ENCODE measurements at regions not wholly inside any gene's neighbourhood (a gene's known extent, or its start where the extent isn't known, plus 50 kb on each side); places are given as distances from the start of the nearest gene placed in this dataset.

GRCh38 chr18:7436166-7436565, 130.9 kb upstream of the PTPRM start:
- H2AK5ac ChIP-seq (ENCODE audit: insufficient read length, low read length), result no peak overlapping the region
- no peak overlapping the region for H3K14ac ChIP-seq (ENCODE audit: insufficient read depth, low read length)
- no peak overlapping the region for H2BK5ac ChIP-seq (ENCODE audit: insufficient read length, low read length)
- no peaks in the 10 kb centered on the region for H4K20me1 ChIP-seq (ENCODE audit: control insufficient read depth, insufficient read depth, insufficient read length)
- Mint-ChIP-seq H3K9me3 (no peaks in the 10 kb centered on the region), H3K27ac (no peak overlapping the region), H3K4me1 (no peaks in the 10 kb centered on the region), H3K4me3 (no peak overlapping the region), H3K27me3 (ENCODE audit: low read depth) (no peaks in the 10 kb centered on the region; the same call in 1 of the 2 replicates), H3K36me3 (ENCODE audit: insufficient read depth in 1 of 3, low read depth in 3 of 3) (no peaks in the 10 kb centered on the region)
- no peaks in the 10 kb centered on the region for H3K27me3 ChIP-seq (ENCODE audit: insufficient read depth, low read length)
- no peaks in the 10 kb centered on the region for H3K9me3 ChIP-seq (ENCODE audit: control insufficient read depth, low read depth, low read length)
- H3K18ac ChIP-seq (ENCODE audit: insufficient read length, low read depth, low read length), result no peak overlapping the region
- H3K4me1 ChIP-seq (ENCODE audit: insufficient read depth, low read length), result no peaks in the 10 kb centered on the region
- no peak overlapping the region for H3K27ac ChIP-seq (ENCODE audit: insufficient read length, low read depth, low read length)
- no peak overlapping the region for H3T11ph ChIP-seq (ENCODE audit: low read length)
- no peak overlapping the region for H4K5ac ChIP-seq (ENCODE audit: insufficient read length, low read depth, low read length)
- no peak overlapping the region for H2BK15ac ChIP-seq (ENCODE audit: low read depth, low read length)
- H3K9ac ChIP-seq (ENCODE audit: extremely low read depth, insufficient read length, low read length), result no peak overlapping the region
- no CpG with 5 or more reads among the region's 2 CpGs for WGBS (ENCODE audit: extremely low coverage, insufficient read length, low lambda C conversion rate)
- H3K56ac ChIP-seq (ENCODE audit: insufficient read length, low read depth, low read length), result no peak overlapping the region
- H3K23me2 ChIP-seq (ENCODE audit: insufficient read length, low read depth, low read length, poor library complexity, severe bottlenecking), result no peaks in the 10 kb centered on the region
- no peak overlapping the region for H4K91ac ChIP-seq (ENCODE audit: insufficient read length, low read depth, low read length)
- no peak overlapping the region for H3K4ac ChIP-seq (ENCODE audit: low read depth, low read length)
- no peak overlapping the region for H3K23ac ChIP-seq (ENCODE audit: insufficient read length, low read depth, low read length)
- H3K4me2 ChIP-seq (ENCODE audit: insufficient read depth, insufficient read length, low read length), result no peak overlapping the region
- no peak for TF ChIP-seq CTCF (conservative IDR thresholded peaks at IDR 0.05)
- no peak overlapping the region for H2BK12ac ChIP-seq (ENCODE audit: insufficient read length, low read depth, low read length)
- H2BK120ac ChIP-seq (ENCODE audit: low read depth, low read length, poor library complexity, severe bottlenecking), result no peak overlapping the region
- H2BK20ac ChIP-seq (ENCODE audit: low read depth, low read length, poor library complexity, severe bottlenecking), result no peak overlapping the region
- no peak overlapping the region for H2AFZ ChIP-seq (ENCODE audit: low read length)
- no peaks in the 10 kb centered on the region for H3K79me2 ChIP-seq (ENCODE audit: insufficient read depth, low read length)
- H3K79me1 ChIP-seq (ENCODE audit: insufficient read depth, low read depth, low read length, poor library complexity, severe bottlenecking), result no peaks in the 10 kb centered on the region
- H4K8ac ChIP-seq (replicated peaks; ENCODE audit: insufficient read length, low read depth, low read length), result no peak overlapping the region
- DNase-seq, result no peak

All from H9 (cell line).